NCI-H128 (cell line): ENCODE measurements at regions not wholly inside any gene's neighbourhood (a gene's known extent, or its start where the extent isn't known, plus 50 kb on each side); places are given as distances from the start of the nearest gene placed in this dataset.
A peak's percentile ranks its signal among the peaks of the same experiment; 100 is the strongest.

ENCODE experiments used
- DNase-seq: peaks from one replicate; lab custom pipeline; 2025; ENCODE audit not compliant: unreplicated experiment; lab: John Stamatoyannopoulos, UW

GRCh38 chr9:90259311-90260246 is 383.0 kb downstream of the DIRAS2 start:
- DNase-seq = no peak

GRCh38 chr9:90261698-90262097 is 380.9 kb downstream of the DIRAS2 start:
- DNase-seq = no peak

- no peak for DNase-seq
Measured at GRCh38 chr9:90268613-90269012, 374.0 kb downstream of the DIRAS2 start.

- DNase-seq = no peak
Measured at GRCh38 chr9:90271707-90272106, 370.9 kb downstream of the DIRAS2 start.

GRCh38 chr9:90274725-90275124 is 367.9 kb downstream of the DIRAS2 start:
- no peak for DNase-seq

- no peak for DNase-seq
Measured at GRCh38 chr9:90285946-90286345, 356.7 kb downstream of the DIRAS2 start.

- no peak for DNase-seq
Measured at GRCh38 chr9:90287567-90288274, 354.9 kb downstream of the DIRAS2 start.

- no peak for DNase-seq
Measured at GRCh38 chr9:90288275-90288639, 354.4 kb downstream of the DIRAS2 start.

GRCh38 chr9:90290716-90291485 is 351.7 kb downstream of the DIRAS2 start:
- DNase-seq = no peak

- DNase-seq = no peak
Measured at GRCh38 chr9:90296539-90296938, 346.1 kb downstream of the DIRAS2 start.

- no peak for DNase-seq
Measured at GRCh38 chr9:90299968-90300367, 342.7 kb downstream of the DIRAS2 start.

- no peak for DNase-seq
Measured at GRCh38 chr9:90300611-90301276, 341.9 kb downstream of the DIRAS2 start.

- no peak for DNase-seq
Measured at GRCh38 chr9:90301277-90301653, 341.4 kb downstream of the DIRAS2 start.

- DNase-seq = no peak
Measured at GRCh38 chr9:90303655-90304054, 339.0 kb downstream of the DIRAS2 start.

- DNase-seq = no peak
Measured at GRCh38 chr9:90306158-90306557, 336.5 kb downstream of the DIRAS2 start.

- peak; percentile 93 for DNase-seq
Measured at GRCh38 chr9:90307167-90307833, 335.3 kb downstream of the DIRAS2 start.

- DNase-seq = no peak
Measured at GRCh38 chr9:90307891-90308290, 334.7 kb downstream of the DIRAS2 start.

GRCh38 chr9:90308691-90309090 is 333.9 kb downstream of the DIRAS2 start:
- DNase-seq = no peak

GRCh38 chr9:90309809-90310520 is 332.7 kb downstream of the DIRAS2 start:
- DNase-seq = no peak

- no peak for DNase-seq
Measured at GRCh38 chr9:90310521-90310876, 332.1 kb downstream of the DIRAS2 start.
